ENCODE measurements at regions not wholly inside any gene's neighbourhood (a gene's known extent, or its start where the extent isn't known, plus 50 kb on each side); places are given as distances from the start of the nearest gene placed in this dataset.

DNA sequence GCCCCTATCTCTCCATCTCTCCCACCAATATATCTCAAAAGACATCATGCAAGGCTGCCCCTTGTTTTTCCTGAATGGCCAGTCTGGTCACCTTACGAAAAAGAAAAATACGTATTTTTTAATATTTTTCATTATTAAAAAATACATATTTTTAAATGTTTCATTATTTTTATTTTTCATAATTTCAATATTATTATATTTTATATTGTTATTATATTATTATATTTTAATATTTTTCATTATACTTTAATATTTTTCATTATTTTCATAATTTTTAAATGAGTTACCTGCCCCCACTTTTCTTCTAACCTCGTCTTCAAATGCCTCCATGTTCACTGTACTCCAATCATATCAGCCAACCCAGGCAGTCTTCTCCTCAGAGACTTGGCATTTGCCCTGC, 116.0 kb upstream of the ERCC4 start:
- Histone ChIP-seq H3K9me3 (ENCODE audit: control insufficient read depth in 4 of 4, low read length in 3 of 4) (no peaks in the 10 kb centered on the region), H3K36me3 (ENCODE audit: control insufficient read depth in 4 of 4, insufficient read depth in 3 of 4, low read depth in 1 of 4, low read length in 3 of 4) (no peaks in the 10 kb centered on the region), H3K27me3 (ENCODE audit: control insufficient read depth in 4 of 4, insufficient read depth in 4 of 4, low read length in 3 of 4) (no peaks in the 10 kb centered on the region), H3K27ac (ENCODE audit: low read depth in 1 of 2, low read length in 2 of 2) (no peak overlapping the region), H3K4me1 (ENCODE audit: control insufficient read depth in 4 of 4, insufficient read depth in 4 of 4, low read length in 3 of 4) (no peaks in the 10 kb centered on the region), H3K9ac (ENCODE audit: low read depth in 1 of 2, low read length in 2 of 2) (no peak overlapping the region), H3K4me3 (ENCODE audit: low read depth in 1 of 3, low read length in 3 of 3) (no peak overlapping the region)
- 93% methylated on average over 3 of the region's 3 CpGs for WGBS
- TF ChIP-seq TAF1 (conservative IDR thresholded peaks at IDR 0.05) (no peak), FOXA1 (IDR thresholded peaks at IDR 0.05) (no peak), HNF4G (IDR thresholded peaks at IDR 0.05) (no peak), JUND (IDR thresholded peaks at IDR 0.05) (no peak), RAD21 (IDR thresholded peaks at IDR 0.05) (no peak), HNF4A (conservative IDR thresholded peaks at IDR 0.05) (no peak), RXRA (IDR thresholded peaks at IDR 0.05) (no peak)
- TF ChIP-seq, protein P1, sequence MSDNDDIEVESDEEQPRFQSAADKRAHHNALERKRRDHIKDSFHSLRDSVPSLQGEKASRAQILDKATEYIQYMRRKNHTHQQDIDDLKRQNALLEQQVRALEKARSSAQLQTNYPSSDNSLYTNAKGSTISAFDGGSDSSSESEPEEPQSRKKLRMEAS (IDR thresholded peaks at IDR 0.05) = no peak
- TF ChIP-seq, protein P2, sequence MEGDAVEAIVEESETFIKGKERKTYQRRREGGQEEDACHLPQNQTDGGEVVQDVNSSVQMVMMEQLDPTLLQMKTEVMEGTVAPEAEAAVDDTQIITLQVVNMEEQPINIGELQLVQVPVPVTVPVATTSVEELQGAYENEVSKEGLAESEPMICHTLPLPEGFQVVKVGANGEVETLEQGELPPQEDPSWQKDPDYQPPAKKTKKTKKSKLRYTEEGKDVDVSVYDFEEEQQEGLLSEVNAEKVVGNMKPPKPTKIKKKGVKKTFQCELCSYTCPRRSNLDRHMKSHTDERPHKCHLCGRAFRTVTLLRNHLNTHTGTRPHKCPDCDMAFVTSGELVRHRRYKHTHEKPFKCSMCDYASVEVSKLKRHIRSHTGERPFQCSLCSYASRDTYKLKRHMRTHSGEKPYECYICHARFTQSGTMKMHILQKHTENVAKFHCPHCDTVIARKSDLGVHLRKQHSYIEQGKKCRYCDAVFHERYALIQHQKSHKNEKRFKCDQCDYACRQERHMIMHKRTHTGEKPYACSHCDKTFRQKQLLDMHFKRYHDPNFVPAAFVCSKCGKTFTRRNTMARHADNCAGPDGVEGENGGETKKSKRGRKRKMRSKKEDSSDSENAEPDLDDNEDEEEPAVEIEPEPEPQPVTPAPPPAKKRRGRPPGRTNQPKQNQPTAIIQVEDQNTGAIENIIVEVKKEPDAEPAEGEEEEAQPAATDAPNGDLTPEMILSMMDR (IDR thresholded peaks at IDR 0.05; ENCODE audit: low read depth, low read length, missing input control) = no peak
- no peak for DNase-seq (ENCODE audit: low spot score)

DNA sequence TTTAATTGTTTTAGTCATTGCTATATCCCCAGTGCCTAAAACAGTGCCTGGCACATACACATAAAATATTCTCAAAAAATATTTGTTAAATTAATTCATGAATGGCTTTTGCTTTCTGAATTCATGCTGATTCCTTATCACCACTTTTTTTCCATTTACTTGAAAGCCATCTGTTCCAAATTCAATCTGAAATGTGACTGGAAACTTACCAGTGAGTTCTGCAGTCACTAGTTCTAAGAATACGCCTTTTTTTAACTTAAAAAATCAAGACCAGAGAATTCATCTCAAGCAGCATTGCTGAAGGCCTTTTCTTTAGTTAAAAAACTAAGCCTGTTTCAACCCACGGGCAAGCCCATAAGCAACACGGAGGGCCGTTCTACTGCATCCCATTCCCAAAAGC, 114.0 kb upstream of the ERCC4 start:
- no peaks in the 10 kb centered on the region for H3K9me3 ChIP-seq (ENCODE audit: control insufficient read depth in 4 of 4, low read length in 3 of 4)
- no peak overlapping the region for H3K27ac ChIP-seq (ENCODE audit: low read depth in 1 of 2, low read length in 2 of 2)
- no peak overlapping the region for H3K9ac ChIP-seq (ENCODE audit: low read depth in 1 of 2, low read length in 2 of 2)
- no peak for DNase-seq (ENCODE audit: low spot score)
- TF ChIP-seq RAD21 (IDR thresholded peaks at IDR 0.05) = no peak
- TF ChIP-seq, protein P2 (IDR thresholded peaks at IDR 0.05; ENCODE audit: low read depth, low read length, missing input control) = no peak
- no peaks in the 10 kb centered on the region for H3K36me3 ChIP-seq (ENCODE audit: control insufficient read depth in 4 of 4, insufficient read depth in 3 of 4, low read depth in 1 of 4, low read length in 3 of 4)
- no peaks in the 10 kb centered on the region for H3K4me1 ChIP-seq (ENCODE audit: control insufficient read depth in 4 of 4, insufficient read depth in 4 of 4, low read length in 3 of 4)
- no peak overlapping the region for H3K4me3 ChIP-seq (ENCODE audit: low read depth in 1 of 3, low read length in 3 of 3)
- WGBS = 91% methylated on average over 4 of the region's 4 CpGs
- H3K27me3 ChIP-seq (ENCODE audit: control insufficient read depth in 4 of 4, insufficient read depth in 4 of 4, low read length in 3 of 4) = no peaks in the 10 kb centered on the region

DNA sequence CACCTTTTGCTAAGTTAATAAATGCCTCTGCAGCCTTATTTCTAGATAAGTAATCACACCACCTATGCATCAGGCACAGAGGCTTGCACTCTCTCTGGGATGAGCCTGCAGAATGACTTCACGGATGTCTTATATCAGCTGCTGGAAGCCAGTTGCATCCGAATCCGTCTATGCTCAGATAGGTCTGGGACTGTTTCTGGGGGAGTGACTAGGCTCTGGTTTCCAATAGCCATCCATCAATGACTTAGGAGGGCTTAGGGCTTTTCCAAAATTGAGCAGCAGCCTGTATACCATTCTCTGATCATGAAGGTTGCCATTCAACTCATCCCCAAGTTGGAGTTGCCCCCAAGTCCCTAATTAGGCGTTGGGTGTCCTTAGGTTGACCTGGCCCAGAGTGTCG, 113.3 kb upstream of the ERCC4 start:
- DNase-seq (ENCODE audit: low spot score) = no peak
- Histone ChIP-seq H3K4me3 (ENCODE audit: low read depth in 1 of 3, low read length in 3 of 3) (no peak overlapping the region), H3K27ac (ENCODE audit: low read depth in 1 of 2, low read length in 2 of 2) (no peak overlapping the region), H3K36me3 (ENCODE audit: control insufficient read depth in 4 of 4, insufficient read depth in 3 of 4, low read depth in 1 of 4, low read length in 3 of 4) (no peaks in the 10 kb centered on the region), H3K9me3 (ENCODE audit: control insufficient read depth in 4 of 4, low read length in 3 of 4) (no peaks in the 10 kb centered on the region), H3K9ac (ENCODE audit: low read depth in 1 of 2, low read length in 2 of 2) (no peak overlapping the region), H3K4me1 (ENCODE audit: control insufficient read depth in 4 of 4, insufficient read depth in 4 of 4, low read length in 3 of 4) (no peaks in the 10 kb centered on the region), H3K27me3 (ENCODE audit: control insufficient read depth in 4 of 4, insufficient read depth in 4 of 4, low read length in 3 of 4) (no peaks in the 10 kb centered on the region)
- WGBS = 86% methylated on average over 5 of the region's 5 CpGs
- TF ChIP-seq HNF4A (conservative IDR thresholded peaks at IDR 0.05) = no peak

DNA sequence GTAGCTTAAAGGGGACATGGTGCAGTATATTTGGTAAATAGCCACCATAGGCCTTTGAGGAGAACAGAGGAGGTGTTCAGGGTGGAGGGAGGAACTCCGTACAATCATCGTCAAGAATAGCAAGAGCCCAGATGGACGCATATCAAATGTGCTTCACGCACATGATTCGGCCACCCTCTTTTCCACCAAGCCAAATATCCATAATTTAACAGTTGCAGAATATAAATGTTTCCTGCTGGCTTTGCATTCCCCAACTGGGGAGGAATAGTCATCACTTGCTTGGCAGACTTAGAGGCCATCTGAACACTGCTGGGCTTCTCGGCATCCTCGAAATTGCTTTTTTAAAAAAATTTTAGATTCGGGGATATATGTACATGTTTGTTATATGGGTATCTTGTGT, 111.9 kb upstream of the ERCC4 start:
- Histone ChIP-seq H3K4me1 (ENCODE audit: control insufficient read depth in 4 of 4, insufficient read depth in 4 of 4, low read length in 3 of 4) (no peaks in the 10 kb centered on the region), H3K9me3 (ENCODE audit: control insufficient read depth in 4 of 4, low read length in 3 of 4) (no peaks in the 10 kb centered on the region), H3K27ac (ENCODE audit: low read depth in 1 of 2, low read length in 2 of 2) (no peak overlapping the region), H3K9ac (ENCODE audit: low read depth in 1 of 2, low read length in 2 of 2) (no peak overlapping the region), H3K4me3 (ENCODE audit: low read depth in 1 of 3, low read length in 3 of 3) (no peak overlapping the region), H3K36me3 (ENCODE audit: control insufficient read depth in 4 of 4, insufficient read depth in 3 of 4, low read depth in 1 of 4, low read length in 3 of 4) (no peaks in the 10 kb centered on the region), H3K27me3 (ENCODE audit: control insufficient read depth in 4 of 4, insufficient read depth in 4 of 4, low read length in 3 of 4) (no peaks in the 10 kb centered on the region)
- DNase-seq (ENCODE audit: low spot score) = no peak
- WGBS = 97% methylated on average over 8 of the region's 8 CpGs
- TF ChIP-seq SP1 (IDR thresholded peaks at IDR 0.05) = no peak
- TF ChIP-seq TAF1 (conservative IDR thresholded peaks at IDR 0.05) = no peak
- TF ChIP-seq GABPA (IDR thresholded peaks at IDR 0.05 in 1 of 2, conservative IDR thresholded peaks at IDR 0.05 in 1 of 2) = no peak
- TF ChIP-seq FOXA1 (IDR thresholded peaks at IDR 0.05) = no peak
- no peak for TF ChIP-seq HNF4A (conservative IDR thresholded peaks at IDR 0.05)
- TF ChIP-seq JUND (IDR thresholded peaks at IDR 0.05) = no peak
- TF ChIP-seq, protein P3, sequence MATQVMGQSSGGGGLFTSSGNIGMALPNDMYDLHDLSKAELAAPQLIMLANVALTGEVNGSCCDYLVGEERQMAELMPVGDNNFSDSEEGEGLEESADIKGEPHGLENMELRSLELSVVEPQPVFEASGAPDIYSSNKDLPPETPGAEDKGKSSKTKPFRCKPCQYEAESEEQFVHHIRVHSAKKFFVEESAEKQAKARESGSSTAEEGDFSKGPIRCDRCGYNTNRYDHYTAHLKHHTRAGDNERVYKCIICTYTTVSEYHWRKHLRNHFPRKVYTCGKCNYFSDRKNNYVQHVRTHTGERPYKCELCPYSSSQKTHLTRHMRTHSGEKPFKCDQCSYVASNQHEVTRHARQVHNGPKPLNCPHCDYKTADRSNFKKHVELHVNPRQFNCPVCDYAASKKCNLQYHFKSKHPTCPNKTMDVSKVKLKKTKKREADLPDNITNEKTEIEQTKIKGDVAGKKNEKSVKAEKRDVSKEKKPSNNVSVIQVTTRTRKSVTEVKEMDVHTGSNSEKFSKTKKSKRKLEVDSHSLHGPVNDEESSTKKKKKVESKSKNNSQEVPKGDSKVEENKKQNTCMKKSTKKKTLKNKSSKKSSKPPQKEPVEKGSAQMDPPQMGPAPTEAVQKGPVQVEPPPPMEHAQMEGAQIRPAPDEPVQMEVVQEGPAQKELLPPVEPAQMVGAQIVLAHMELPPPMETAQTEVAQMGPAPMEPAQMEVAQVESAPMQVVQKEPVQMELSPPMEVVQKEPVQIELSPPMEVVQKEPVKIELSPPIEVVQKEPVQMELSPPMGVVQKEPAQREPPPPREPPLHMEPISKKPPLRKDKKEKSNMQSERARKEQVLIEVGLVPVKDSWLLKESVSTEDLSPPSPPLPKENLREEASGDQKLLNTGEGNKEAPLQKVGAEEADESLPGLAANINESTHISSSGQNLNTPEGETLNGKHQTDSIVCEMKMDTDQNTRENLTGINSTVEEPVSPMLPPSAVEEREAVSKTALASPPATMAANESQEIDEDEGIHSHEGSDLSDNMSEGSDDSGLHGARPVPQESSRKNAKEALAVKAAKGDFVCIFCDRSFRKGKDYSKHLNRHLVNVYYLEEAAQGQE (IDR thresholded peaks at IDR 0.05) = no peak
- TF ChIP-seq HNF4G (IDR thresholded peaks at IDR 0.05) = no peak
- no peak for TF ChIP-seq YY1 (IDR thresholded peaks at IDR 0.05)
- TF ChIP-seq, protein P4, sequence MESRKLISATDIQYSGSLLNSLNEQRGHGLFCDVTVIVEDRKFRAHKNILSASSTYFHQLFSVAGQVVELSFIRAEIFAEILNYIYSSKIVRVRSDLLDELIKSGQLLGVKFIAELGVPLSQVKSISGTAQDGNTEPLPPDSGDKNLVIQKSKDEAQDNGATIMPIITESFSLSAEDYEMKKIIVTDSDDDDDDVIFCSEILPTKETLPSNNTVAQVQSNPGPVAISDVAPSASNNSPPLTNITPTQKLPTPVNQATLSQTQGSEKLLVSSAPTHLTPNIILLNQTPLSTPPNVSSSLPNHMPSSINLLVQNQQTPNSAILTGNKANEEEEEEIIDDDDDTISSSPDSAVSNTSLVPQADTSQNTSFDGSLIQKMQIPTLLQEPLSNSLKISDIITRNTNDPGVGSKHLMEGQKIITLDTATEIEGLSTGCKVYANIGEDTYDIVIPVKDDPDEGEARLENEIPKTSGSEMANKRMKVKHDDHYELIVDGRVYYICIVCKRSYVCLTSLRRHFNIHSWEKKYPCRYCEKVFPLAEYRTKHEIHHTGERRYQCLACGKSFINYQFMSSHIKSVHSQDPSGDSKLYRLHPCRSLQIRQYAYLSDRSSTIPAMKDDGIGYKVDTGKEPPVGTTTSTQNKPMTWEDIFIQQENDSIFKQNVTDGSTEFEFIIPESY (IDR thresholded peaks at IDR 0.05) = no peak

Measured in liver (tissue), 8 donors.